ENCODE measurements at regions not wholly inside any gene's neighbourhood (a gene's known extent, or its start where the extent isn't known, plus 50 kb on each side); places are given as distances from the start of the nearest gene placed in this dataset.

- intact Hi-C loops (cut with micrococcal nuclease; ENCODE audit: unreplicated experiment): no loop called here
- no TSS peak for BruUV-seq (replicated peaks)
Observed at GRCh38 chr1:106189780-106190179, 866.7 kb upstream of the PRMT6 start.

GRCh38 chr1:106194206-106194605, 862.3 kb upstream of the PRMT6 start:
- H3K79me2 ChIP-seq (ENCODE audit: insufficient read depth, low read depth, low read length): no peaks in the 10 kb centered on the region
- H3K9me2 ChIP-seq (ENCODE audit: insufficient read depth, low read length): no peaks in the 10 kb centered on the region
- intact Hi-C loops (cut with micrococcal nuclease; ENCODE audit: unreplicated experiment): no loop called here
- H3K4me2 ChIP-seq (ENCODE audit: low read length): no peak overlapping the region
- no peaks in the 10 kb centered on the region for H3K36me3 ChIP-seq (ENCODE audit: insufficient read depth, low read length)
- H3K9me3 ChIP-seq (ENCODE audit: low read length): no peaks in the 10 kb centered on the region
- H3K4me1 ChIP-seq (ENCODE audit: insufficient read depth, low read length, poor library complexity, severe bottlenecking): no peaks in the 10 kb centered on the region
- no peak overlapping the region for H3K27ac ChIP-seq (ENCODE audit: low read depth, low read length, poor library complexity, severe bottlenecking)
- BruUV-seq (replicated peaks): no TSS peak
- H2AFZ ChIP-seq (ENCODE audit: low read length): no peak overlapping the region
- TF ChIP-seq CTCF (conservative IDR thresholded peaks at IDR 0.05; ENCODE audit: low read length) (0 out of 2 replicates have a peak, but pooled peaks have one; percentile 12), EZH2phosphoT487 (IDR thresholded peaks at IDR 0.05; ENCODE audit: borderline replicate concordance, low read depth, low read length) (no peak)
- DNase-seq (ENCODE audit: low spot score): no peak
- CTCF ChIA-PET (ENCODE audit: unreplicated experiment): no interaction called here
- H4K20me1 ChIP-seq (ENCODE audit: insufficient read depth, low read length): no peaks in the 10 kb centered on the region
- no peak overlapping the region for H3K4me3 ChIP-seq (ENCODE audit: low read depth, low read length, poor library complexity, severe bottlenecking)
- POLR2A ChIA-PET: interaction anchor here (1.0 kb wide), 1 partner anchor 197 kb away, joined by 3 read pairs; no protein-coding TSS in a partner anchor

More at GRCh38 chr1:106189780-106190179, 866.7 kb upstream of the PRMT6 start:
- Histone ChIP-seq H3K9me3 (ENCODE audit: low read length) (no peaks in the 10 kb centered on the region), H3K79me2 (ENCODE audit: insufficient read depth, low read depth, low read length) (no peaks in the 10 kb centered on the region), H4K20me1 (ENCODE audit: insufficient read depth, low read length) (no peaks in the 10 kb centered on the region), H3K4me3 (ENCODE audit: low read depth, low read length, poor library complexity, severe bottlenecking) (no peak overlapping the region), H3K4me1 (ENCODE audit: insufficient read depth, low read length, poor library complexity, severe bottlenecking) (no peaks in the 10 kb centered on the region), H3K4me2 (ENCODE audit: low read length) (no peak overlapping the region), H2AFZ (ENCODE audit: low read length) (no peak overlapping the region), H3K27ac (ENCODE audit: low read depth, low read length, poor library complexity, severe bottlenecking) (no peak overlapping the region), H3K36me3 (ENCODE audit: insufficient read depth, low read length) (no peaks in the 10 kb centered on the region), H3K9me2 (ENCODE audit: insufficient read depth, low read length) (no peaks in the 10 kb centered on the region)
- TF ChIP-seq EZH2phosphoT487 (IDR thresholded peaks at IDR 0.05; ENCODE audit: borderline replicate concordance, low read depth, low read length) (no peak), CTCF (conservative IDR thresholded peaks at IDR 0.05; ENCODE audit: low read length) (no peak)
- ChIA-PET POLR2A (interaction anchor here (0.7 kb wide), 1 partner anchor 10 kb away, joined by 3 read pairs; no protein-coding TSS in a partner anchor), CTCF (ENCODE audit: unreplicated experiment) (no interaction called here)
- DNase-seq (ENCODE audit: low spot score): no peak

- no peak overlapping the region for H3K27ac ChIP-seq (ENCODE audit: low read depth, low read length, poor library complexity, severe bottlenecking)
- intact Hi-C loops (cut with micrococcal nuclease; ENCODE audit: unreplicated experiment): no loop called here
- H3K4me2 ChIP-seq (ENCODE audit: low read length): no peak overlapping the region
- no peaks in the 10 kb centered on the region for H3K4me1 ChIP-seq (ENCODE audit: insufficient read depth, low read length, poor library complexity, severe bottlenecking)
- H4K20me1 ChIP-seq (ENCODE audit: insufficient read depth, low read length): no peaks in the 10 kb centered on the region
- H3K9me3 ChIP-seq (ENCODE audit: low read length): no peaks in the 10 kb centered on the region
- no TSS peak for BruUV-seq (replicated peaks)
- H2AFZ ChIP-seq (ENCODE audit: low read length): no peak overlapping the region
- DNase-seq (ENCODE audit: low spot score): no peak
- no peaks in the 10 kb centered on the region for H3K79me2 ChIP-seq (ENCODE audit: insufficient read depth, low read depth, low read length)
- POLR2A ChIA-PET: interaction anchor here (0.6 kb wide), 1 partner anchor 155 kb away, joined by 3 read pairs; no protein-coding TSS in a partner anchor
- TF ChIP-seq EZH2phosphoT487 (IDR thresholded peaks at IDR 0.05; ENCODE audit: borderline replicate concordance, low read depth, low read length) (no peak), CTCF (conservative IDR thresholded peaks at IDR 0.05; ENCODE audit: low read length) (no peak)
- H3K4me3 ChIP-seq (ENCODE audit: low read depth, low read length, poor library complexity, severe bottlenecking): no peak overlapping the region
- CTCF ChIA-PET (ENCODE audit: unreplicated experiment): no interaction called here
- no peaks in the 10 kb centered on the region for H3K9me2 ChIP-seq (ENCODE audit: insufficient read depth, low read length)
- no peaks in the 10 kb centered on the region for H3K36me3 ChIP-seq (ENCODE audit: insufficient read depth, low read length)
Observed at GRCh38 chr1:106200711-106201110, 855.8 kb upstream of the PRMT6 start.

All from OCI-LY7 (cell line).